CD14-positive monocyte (primary cell): ENCODE measurements at regions not wholly inside any gene's neighbourhood (a gene's known extent, or its start where the extent isn't known, plus 50 kb on each side); places are given as distances from the start of the nearest gene placed in this dataset.

Experiments used
- DNase-seq, 3 donors: peaks; one replicate each; pipeline ENCODE4 v3.0.0-alpha.2; 2011 to 2022
- H2AFZ ChIP-seq: 2 replicates; pipeline ENCODE4 v1.6.0; 2012; ENCODE audit warnings: mild to moderate bottlenecking, low read depth, low read length, inconsistent platforms; ENCODE audit not compliant: insufficient read depth, poor library complexity, severe bottlenecking
- H3K27ac ChIP-seq, 2 donors: 1 replicate in 1 of 2; 2 replicates in 1 of 2; pipeline ENCODE4 v1.5.1; 2012 to 2013; ENCODE audit warnings: low read length in 2 of 2, control low read depth in 1 of 2, inconsistent platforms in 1 of 2, low read depth in 1 of 2, mild to moderate bottlenecking in 1 of 2
- H3K27me3 ChIP-seq, 2 donors: one replicate each; pipeline versions ENCODE4 v1.6.0 to v1.6.1; 2011 to 2013; ENCODE audit warnings: low read length in 2 of 2; ENCODE audit not compliant: control insufficient read depth in 2 of 2, insufficient read depth in 2 of 2
- H3K36me3 ChIP-seq, 2 donors: replicated peaks in 1 of 2; 1 replicate in 1 of 2; 2 replicates in 1 of 2; pipeline versions ENCODE4 v1.5.1 to v1.6.1; 2012 to 2013; ENCODE audit warnings: low read length in 2 of 2, control low read depth in 1 of 2, inconsistent platforms in 1 of 2, mild to moderate bottlenecking in 1 of 2; ENCODE audit not compliant: insufficient read depth in 2 of 2, control insufficient read depth in 1 of 2
- H3K4me1 ChIP-seq, 2 donors: 1 replicate in 1 of 2; 2 replicates in 1 of 2; pipeline versions ENCODE4 v1.5.1 to v1.6.1; 2012 to 2013; ENCODE audit warnings: low read length in 2 of 2, control low read depth in 1 of 2, inconsistent platforms in 1 of 2, mild to moderate bottlenecking in 1 of 2, moderate library complexity in 1 of 2; ENCODE audit not compliant: insufficient read depth in 2 of 2, control insufficient read depth in 1 of 2
- H3K4me2 ChIP-seq: replicated peaks from 2 replicates; pipeline ENCODE3; 2012; ENCODE audit warnings: low read length, moderate library complexity, mild to moderate bottlenecking; ENCODE audit not compliant: poor library complexity, severe bottlenecking; ENCODE audit errors: extremely low read depth
- H3K4me3 ChIP-seq, 3 experiments: fragments of 200-600 bp in 1 of 3; sonication (generic) in 1 of 3; replicated peaks in 1 of 3; 1 replicate in 2 of 3; 2 replicates in 1 of 3; pipeline ENCODE4 v1.5.1; 2011 to 2013; ENCODE audit warnings: low read length in 3 of 3, mild to moderate bottlenecking in 3 of 3, control low read depth in 2 of 3, low read depth in 2 of 3, inconsistent platforms in 1 of 3, moderate library complexity in 1 of 3
- H3K79me2 ChIP-seq: 2 replicates; pipeline ENCODE4 v1.6.0; 2012; ENCODE audit warnings: mild to moderate bottlenecking, control low read depth, inconsistent platforms, low read length, moderate library complexity; ENCODE audit not compliant: insufficient read depth
- H3K9ac ChIP-seq: 2 replicates; pipeline ENCODE4 v1.6.0; 2017; ENCODE audit warnings: low read length, mild to moderate bottlenecking; ENCODE audit not compliant: insufficient read depth, poor library complexity, severe bottlenecking
- H3K9me3 ChIP-seq, 2 donors: replicated peaks in 1 of 2; 1 replicate in 1 of 2; 2 replicates in 1 of 2; pipeline versions ENCODE4 v1.5.1 to v1.6.1; 2012 to 2013; ENCODE audit warnings: low read length in 2 of 2, control low read depth in 1 of 2; ENCODE audit not compliant: control insufficient read depth in 1 of 2, insufficient read depth in 1 of 2
- H4K20me1 ChIP-seq: 2 replicates; pipeline ENCODE4 v1.6.0; 2012; ENCODE audit warnings: mild to moderate bottlenecking, low read length, control low read depth, moderate library complexity; ENCODE audit not compliant: insufficient read depth
- H3K27ac Mint-ChIP-seq, 7 donors: one replicate each; pipeline ENCODE4 v1.8.0; 2020; ENCODE audit warnings: mild to moderate bottlenecking in 7 of 7, mixed read lengths in 7 of 7, moderate library complexity in 6 of 7, inconsistent platforms in 2 of 7
- H3K27me3 Mint-ChIP-seq, 3 donors: one replicate each; pipeline ENCODE4 v1.8.0; 2021 to 2022; ENCODE audit warnings: low read depth in 3 of 3, mild to moderate bottlenecking in 3 of 3, mixed read lengths in 3 of 3, moderate library complexity in 3 of 3, inconsistent platforms in 1 of 3
- H3K36me3 Mint-ChIP-seq, 2 donors: one replicate each; pipeline ENCODE4 v1.8.0; 2020; ENCODE audit warnings: mixed read lengths in 2 of 2, inconsistent platforms in 1 of 2, mild to moderate bottlenecking in 1 of 2
- H3K4me1 Mint-ChIP-seq: one replicate; pipeline ENCODE4 v1.8.0; 2020; ENCODE audit warnings: mild to moderate bottlenecking, mixed read lengths
- H3K4me3 Mint-ChIP-seq, 2 donors: one replicate each; pipeline ENCODE4 v1.8.0; 2020; ENCODE audit warnings: mild to moderate bottlenecking in 2 of 2, mixed read lengths in 2 of 2, moderate library complexity in 1 of 2
- H3K9me3 Mint-ChIP-seq, 7 donors: one replicate each; pipeline ENCODE4 v1.8.0; 2020 to 2022; ENCODE audit warnings: mixed read lengths in 7 of 7, mild to moderate bottlenecking in 6 of 7, moderate library complexity in 6 of 7, inconsistent platforms in 2 of 7
- WGBS: methylation state at CpG from one replicate; pipeline ENCODE4 v1.1.5; 2013; ENCODE audit warnings: missing lambda C conversion rate; ENCODE audit not compliant: insufficient coverage; 5-methylcytosine and 5-hydroxymethylcytosine counted together
- intact Hi-C, 2 donors: fragments of 100-400 bp; cut with micrococcal nuclease; formaldehyde crosslinking; loops; one replicate each; pipeline versions ENCODE4 v1.15.0 to v1.15.1; 2023
- TF ChIP-seq, protein P1 (sequence below): fragments of 200-600 bp; IDR thresholded peaks from one replicate; pipeline ENCODE4 v1.8.0; 2022; ENCODE audit warnings: antibody characterized with exemption, mild to moderate bottlenecking

GRCh38 chr21:18588001-18588662 is 184.5 kb upstream of the TMPRSS15 start:
- no peak overlapping the region for H3K27ac Mint-ChIP-seq
- H3K4me3 Mint-ChIP-seq: no peak overlapping the region

GRCh38 chr21:18601146-18601545 is 197.6 kb upstream of the TMPRSS15 start:
- Histone ChIP-seq H3K27ac (no peak overlapping the region), H3K4me1 (no peaks in the 10 kb centered on the region), H3K27me3 (no peaks in the 10 kb centered on the region), H3K9me3 (peaks cover 0 to 8% of the 10 kb centered on the region in 2 donors), H3K36me3 (no peaks in the 10 kb centered on the region), H2AFZ (no peak overlapping the region), H3K79me2 (no peaks in the 10 kb centered on the region), H3K9ac (no peak overlapping the region), H3K4me3 (no peak overlapping the region), H4K20me1 (no peaks in the 10 kb centered on the region), H3K4me2 (no peak overlapping the region)
- Mint-ChIP-seq H3K27me3 (peaks cover 0 to 1% (median 0%) of the 10 kb centered on the region in 3 donors), H3K4me3 (no peak overlapping the region), H3K27ac (no peak overlapping the region), H3K36me3 (no peaks in the 10 kb centered on the region), H3K9me3 (peaks cover 1 to 9% (median 4%) of the 10 kb centered on the region in 7 donors), H3K4me1 (no peaks in the 10 kb centered on the region)
- TF ChIP-seq, protein P1, sequence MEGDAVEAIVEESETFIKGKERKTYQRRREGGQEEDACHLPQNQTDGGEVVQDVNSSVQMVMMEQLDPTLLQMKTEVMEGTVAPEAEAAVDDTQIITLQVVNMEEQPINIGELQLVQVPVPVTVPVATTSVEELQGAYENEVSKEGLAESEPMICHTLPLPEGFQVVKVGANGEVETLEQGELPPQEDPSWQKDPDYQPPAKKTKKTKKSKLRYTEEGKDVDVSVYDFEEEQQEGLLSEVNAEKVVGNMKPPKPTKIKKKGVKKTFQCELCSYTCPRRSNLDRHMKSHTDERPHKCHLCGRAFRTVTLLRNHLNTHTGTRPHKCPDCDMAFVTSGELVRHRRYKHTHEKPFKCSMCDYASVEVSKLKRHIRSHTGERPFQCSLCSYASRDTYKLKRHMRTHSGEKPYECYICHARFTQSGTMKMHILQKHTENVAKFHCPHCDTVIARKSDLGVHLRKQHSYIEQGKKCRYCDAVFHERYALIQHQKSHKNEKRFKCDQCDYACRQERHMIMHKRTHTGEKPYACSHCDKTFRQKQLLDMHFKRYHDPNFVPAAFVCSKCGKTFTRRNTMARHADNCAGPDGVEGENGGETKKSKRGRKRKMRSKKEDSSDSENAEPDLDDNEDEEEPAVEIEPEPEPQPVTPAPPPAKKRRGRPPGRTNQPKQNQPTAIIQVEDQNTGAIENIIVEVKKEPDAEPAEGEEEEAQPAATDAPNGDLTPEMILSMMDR: no peak
- WGBS: no CpG with 5 or more reads among the region's 1 CpG
- intact Hi-C loops: no loop called here
- DNase-seq: no peak

More at GRCh38 chr21:18588001-18588662, 184.5 kb upstream of the TMPRSS15 start:
- Mint-ChIP-seq H3K9me3 (peaks cover 0 to 13% (median 3%) of the 10 kb centered on the region in 7 donors), H3K4me1 (no peaks in the 10 kb centered on the region), H3K36me3 (no peaks in the 10 kb centered on the region), H3K27me3 (no peaks in the 10 kb centered on the region)
- TF ChIP-seq, protein P1: no peak
- no CpG with 5 or more reads among the region's 4 CpGs for WGBS
- Histone ChIP-seq H3K9me3 (peaks cover 3 to 9% of the 10 kb centered on the region in 2 donors), H3K4me2 (no peak overlapping the region), H3K4me3 (no peak overlapping the region), H2AFZ (no peak overlapping the region), H4K20me1 (no peaks in the 10 kb centered on the region), H3K9ac (no peak overlapping the region), H3K36me3 (no peaks in the 10 kb centered on the region), H3K27ac (no peak overlapping the region), H3K4me1 (no peaks in the 10 kb centered on the region), H3K27me3 (no peaks in the 10 kb centered on the region), H3K79me2 (no peaks in the 10 kb centered on the region)
- intact Hi-C loops: no loop called here
- no peak for DNase-seq
